ENCODE measurements at regions not wholly inside any gene's neighbourhood (a gene's known extent, or its start where the extent isn't known, plus 50 kb on each side); places are given as distances from the start of the nearest gene placed in this dataset.

- H3K4me1 ChIP-seq = no peaks in the 10 kb centered on the region
- no peaks in the 10 kb centered on the region for H3K36me3 ChIP-seq
- H3K9me3 ChIP-seq = no peaks in the 10 kb centered on the region
- WGBS, 2 donors (ENCODE audit: low coverage in 1 of 2) = 100% methylated on average over 2 of the region's 3 CpGs; no CpG with 5 or more reads in 1 of the 2 donors
- no peak for ATAC-seq
- TF ChIP-seq POLR2A (IDR thresholded peaks at IDR 0.05) (no peak), EP300 (IDR thresholded peaks at IDR 0.05) (no peak), POLR2AphosphoS5 (IDR thresholded peaks at IDR 0.05) (no peak), CTCF (IDR thresholded peaks at IDR 0.05) (no peak)
- H3K4me3 ChIP-seq = no peak overlapping the region
- H3K27me3 ChIP-seq = no peaks in the 10 kb centered on the region
- no peak overlapping the region for H3K27ac ChIP-seq
Observed at GRCh38 chr2:34005901-34006300, 406.8 kb upstream of the FAM98A start.

- Histone ChIP-seq H3K27ac (no peak overlapping the region), H3K36me3 (no peaks in the 10 kb centered on the region), H3K4me1 (no peaks in the 10 kb centered on the region), H3K27me3 (no peaks in the 10 kb centered on the region), H3K4me3 (no peak overlapping the region), H3K9me3 (no peaks in the 10 kb centered on the region)
- no peak for ATAC-seq
- TF ChIP-seq EP300 (IDR thresholded peaks at IDR 0.05) = no peak
- TF ChIP-seq CTCF (IDR thresholded peaks at IDR 0.05) = no peak
- no peak for TF ChIP-seq POLR2A (IDR thresholded peaks at IDR 0.05)
- no peak for TF ChIP-seq POLR2AphosphoS5 (IDR thresholded peaks at IDR 0.05)
- 80 to 81% methylated on average over 4 to 6 of the region's 6 CpGs for WGBS, 2 donors (ENCODE audit: low coverage in 1 of 2)
Observed at GRCh38 chr2:34004936-34005335, 405.8 kb upstream of the FAM98A start.

- Histone ChIP-seq H3K36me3 (no peaks in the 10 kb centered on the region), H3K4me1 (no peaks in the 10 kb centered on the region), H3K4me3 (no peak overlapping the region), H3K9me3 (no peaks in the 10 kb centered on the region), H3K27ac (no peak overlapping the region), H3K27me3 (no peaks in the 10 kb centered on the region)
- 66 to 69% methylated on average over 4 of the region's 4 CpGs for WGBS, 2 donors (ENCODE audit: low coverage in 1 of 2)
- TF ChIP-seq POLR2A (IDR thresholded peaks at IDR 0.05) = no peak
- TF ChIP-seq CTCF (IDR thresholded peaks at IDR 0.05) = no peak
- no peak for TF ChIP-seq EP300 (IDR thresholded peaks at IDR 0.05)
- no peak for TF ChIP-seq POLR2AphosphoS5 (IDR thresholded peaks at IDR 0.05)
- ATAC-seq = no peak
Observed at GRCh38 chr2:34003795-34004194, 404.7 kb upstream of the FAM98A start.

- WGBS, 2 donors (ENCODE audit: low coverage in 1 of 2) = 83% methylated on average over 2 of the region's 2 CpGs; no CpG with 5 or more reads in 1 of the 2 donors
- Histone ChIP-seq H3K4me3 (no peak overlapping the region), H3K4me1 (no peaks in the 10 kb centered on the region), H3K36me3 (no peaks in the 10 kb centered on the region), H3K27me3 (no peaks in the 10 kb centered on the region), H3K9me3 (peaks cover 0 to 16% (median 0%) of the 10 kb centered on the region in 3 donors), H3K27ac (no peak overlapping the region)
- TF ChIP-seq POLR2AphosphoS5 (IDR thresholded peaks at IDR 0.05) = no peak
- TF ChIP-seq CTCF (IDR thresholded peaks at IDR 0.05) = no peak
- TF ChIP-seq POLR2A (IDR thresholded peaks at IDR 0.05) = no peak
- TF ChIP-seq EP300 (IDR thresholded peaks at IDR 0.05) = no peak
- no peak for ATAC-seq
Observed at GRCh38 chr2:34001557-34001956, 402.5 kb upstream of the FAM98A start.

- Histone ChIP-seq H3K9me3 (no peaks in the 10 kb centered on the region), H3K27ac (no peak overlapping the region), H3K4me3 (no peak overlapping the region), H3K36me3 (no peaks in the 10 kb centered on the region), H3K4me1 (no peaks in the 10 kb centered on the region), H3K27me3 (no peaks in the 10 kb centered on the region)
- TF ChIP-seq EP300 (IDR thresholded peaks at IDR 0.05) = no peak
- no peak for TF ChIP-seq CTCF (IDR thresholded peaks at IDR 0.05)
- no peak for TF ChIP-seq POLR2A (IDR thresholded peaks at IDR 0.05)
- TF ChIP-seq POLR2AphosphoS5 (IDR thresholded peaks at IDR 0.05) = no peak
- ATAC-seq = no peak
- 43 to 52% methylated on average over 2 of the region's 2 CpGs for WGBS, 2 donors (ENCODE audit: low coverage in 1 of 2)
Observed at GRCh38 chr2:33984131-33984530, 385.0 kb upstream of the FAM98A start.
